Ishikawa (cell line): ENCODE measurements at regions not wholly inside any gene's neighbourhood (a gene's known extent, or its start where the extent isn't known, plus 50 kb on each side); places are given as distances from the start of the nearest gene placed in this dataset.

Experiments used
- CEBPB ChIP-seq: IDR thresholded peaks from 2 replicates; pipeline ENCODE4 v1.6.1; 2012
- CREB1 ChIP-seq: IDR thresholded peaks from 2 replicates; pipeline ENCODE4 v1.6.1; 2012; ENCODE audit warnings: low read depth
- EGR1 ChIP-seq: IDR thresholded peaks from 2 replicates; pipeline ENCODE4 v1.6.1; 2012
- EP300 ChIP-seq: IDR thresholded peaks from 2 replicates; pipeline ENCODE4 v1.6.1; 2012; ENCODE audit warnings: borderline replicate concordance
- FOXM1 ChIP-seq: IDR thresholded peaks from 2 replicates; pipeline ENCODE4 v1.6.1; 2012; ENCODE audit warnings: low read depth, borderline replicate concordance
- NFIC ChIP-seq: IDR thresholded peaks from 2 replicates; pipeline ENCODE4 v1.6.1; 2012
- RAD21 ChIP-seq: IDR thresholded peaks from 2 replicates; pipeline ENCODE4 v1.6.1; 2012; ENCODE audit warnings: low read depth
- TAF1 ChIP-seq: IDR thresholded peaks from 2 replicates; pipeline ENCODE4 v1.6.1; 2012; ENCODE audit warnings: low read depth, mild to moderate bottlenecking
- TCF12 ChIP-seq: IDR thresholded peaks from 2 replicates; pipeline ENCODE4 v1.6.1; 2012; ENCODE audit warnings: low read depth
- TEAD4 ChIP-seq: IDR thresholded peaks from 2 replicates; pipeline ENCODE4 v1.6.1; 2012
- YY1 ChIP-seq: IDR thresholded peaks from 2 replicates; pipeline ENCODE4 v1.6.1; 2012; ENCODE audit warnings: low read depth
- ZBTB7A ChIP-seq: IDR thresholded peaks from 2 replicates; pipeline ENCODE4 v1.6.1; 2012; ENCODE audit warnings: low read depth
- TF ChIP-seq, protein P1 (sequence below): IDR thresholded peaks from 2 replicates; pipeline ENCODE4 v1.6.1; 2012
- TF ChIP-seq, protein P2 (sequence below): IDR thresholded peaks from 2 replicates; pipeline ENCODE4 v1.6.1; 2012; ENCODE audit warnings: low read depth, mild to moderate bottlenecking
- TF ChIP-seq, protein P3 (sequence below): IDR thresholded peaks from 2 replicates; pipeline ENCODE4 v1.6.1; 2012

DNA sequence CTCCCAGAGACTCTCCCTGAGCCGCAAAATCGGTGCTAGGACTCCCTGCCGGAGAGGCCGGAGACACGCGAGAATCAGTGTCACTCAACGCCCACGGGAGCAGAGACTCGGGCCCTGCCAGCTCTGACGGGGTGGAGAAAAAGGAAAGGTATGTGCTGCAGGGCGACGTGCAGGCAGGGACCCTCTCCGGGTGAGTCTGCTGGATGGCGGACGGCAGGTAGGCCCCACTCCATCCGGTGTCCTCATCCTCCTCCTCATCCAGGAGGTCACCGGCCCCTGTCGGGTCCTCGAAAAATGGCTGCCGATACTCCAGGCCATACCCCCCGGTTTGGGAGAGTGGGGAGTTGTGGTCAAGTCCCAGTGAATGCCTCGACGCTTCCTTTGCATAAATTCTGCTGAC lies 110.7 kb downstream of the PMAIP1 start:
- TF ChIP-seq ZBTB7A (no peak), RAD21 (no peak), NFIC (no peak), TEAD4 (no peak), CEBPB (no peak), YY1 (no peak), TAF1 (no peak), EP300 (no peak), FOXM1 (no peak), CREB1 (no peak), EGR1 (no peak), TCF12 (no peak)
- TF ChIP-seq, protein P1, sequence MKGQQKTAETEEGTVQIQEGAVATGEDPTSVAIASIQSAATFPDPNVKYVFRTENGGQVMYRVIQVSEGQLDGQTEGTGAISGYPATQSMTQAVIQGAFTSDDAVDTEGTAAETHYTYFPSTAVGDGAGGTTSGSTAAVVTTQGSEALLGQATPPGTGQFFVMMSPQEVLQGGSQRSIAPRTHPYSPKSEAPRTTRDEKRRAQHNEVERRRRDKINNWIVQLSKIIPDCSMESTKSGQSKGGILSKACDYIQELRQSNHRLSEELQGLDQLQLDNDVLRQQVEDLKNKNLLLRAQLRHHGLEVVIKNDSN: no peak
- TF ChIP-seq, protein P2, sequence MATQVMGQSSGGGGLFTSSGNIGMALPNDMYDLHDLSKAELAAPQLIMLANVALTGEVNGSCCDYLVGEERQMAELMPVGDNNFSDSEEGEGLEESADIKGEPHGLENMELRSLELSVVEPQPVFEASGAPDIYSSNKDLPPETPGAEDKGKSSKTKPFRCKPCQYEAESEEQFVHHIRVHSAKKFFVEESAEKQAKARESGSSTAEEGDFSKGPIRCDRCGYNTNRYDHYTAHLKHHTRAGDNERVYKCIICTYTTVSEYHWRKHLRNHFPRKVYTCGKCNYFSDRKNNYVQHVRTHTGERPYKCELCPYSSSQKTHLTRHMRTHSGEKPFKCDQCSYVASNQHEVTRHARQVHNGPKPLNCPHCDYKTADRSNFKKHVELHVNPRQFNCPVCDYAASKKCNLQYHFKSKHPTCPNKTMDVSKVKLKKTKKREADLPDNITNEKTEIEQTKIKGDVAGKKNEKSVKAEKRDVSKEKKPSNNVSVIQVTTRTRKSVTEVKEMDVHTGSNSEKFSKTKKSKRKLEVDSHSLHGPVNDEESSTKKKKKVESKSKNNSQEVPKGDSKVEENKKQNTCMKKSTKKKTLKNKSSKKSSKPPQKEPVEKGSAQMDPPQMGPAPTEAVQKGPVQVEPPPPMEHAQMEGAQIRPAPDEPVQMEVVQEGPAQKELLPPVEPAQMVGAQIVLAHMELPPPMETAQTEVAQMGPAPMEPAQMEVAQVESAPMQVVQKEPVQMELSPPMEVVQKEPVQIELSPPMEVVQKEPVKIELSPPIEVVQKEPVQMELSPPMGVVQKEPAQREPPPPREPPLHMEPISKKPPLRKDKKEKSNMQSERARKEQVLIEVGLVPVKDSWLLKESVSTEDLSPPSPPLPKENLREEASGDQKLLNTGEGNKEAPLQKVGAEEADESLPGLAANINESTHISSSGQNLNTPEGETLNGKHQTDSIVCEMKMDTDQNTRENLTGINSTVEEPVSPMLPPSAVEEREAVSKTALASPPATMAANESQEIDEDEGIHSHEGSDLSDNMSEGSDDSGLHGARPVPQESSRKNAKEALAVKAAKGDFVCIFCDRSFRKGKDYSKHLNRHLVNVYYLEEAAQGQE: no peak
- TF ChIP-seq, protein P3, sequence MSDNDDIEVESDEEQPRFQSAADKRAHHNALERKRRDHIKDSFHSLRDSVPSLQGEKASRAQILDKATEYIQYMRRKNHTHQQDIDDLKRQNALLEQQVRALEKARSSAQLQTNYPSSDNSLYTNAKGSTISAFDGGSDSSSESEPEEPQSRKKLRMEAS: no peak

DNA sequence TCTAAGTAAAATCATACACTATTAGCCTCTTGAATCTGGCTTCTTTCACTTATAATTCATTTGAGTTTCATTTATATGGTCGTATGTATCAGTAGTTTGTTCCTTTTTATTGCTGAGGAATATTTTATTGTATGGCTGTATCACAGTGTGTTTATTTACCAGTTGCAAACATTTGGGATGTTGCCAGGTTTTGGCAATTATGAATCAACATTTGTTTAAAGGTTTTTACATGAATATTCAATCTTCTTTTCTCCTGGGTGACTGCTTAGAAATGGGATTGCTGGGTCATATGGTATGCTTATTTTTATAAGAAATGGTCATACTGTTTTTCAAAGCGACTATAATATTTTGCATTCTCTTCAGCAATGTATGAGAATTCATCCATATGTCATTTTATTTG lies 107.9 kb downstream of the PMAIP1 start:
- TF ChIP-seq NFIC (no peak), CREB1 (no peak), TCF12 (no peak), ZBTB7A (no peak), CEBPB (no peak), TAF1 (no peak), TEAD4 (no peak), FOXM1 (no peak), YY1 (no peak), EP300 (no peak), RAD21 (no peak), EGR1 (no peak)
- TF ChIP-seq, protein P3: no peak
- TF ChIP-seq, protein P2: no peak
- TF ChIP-seq, protein P1: no peak

DNA sequence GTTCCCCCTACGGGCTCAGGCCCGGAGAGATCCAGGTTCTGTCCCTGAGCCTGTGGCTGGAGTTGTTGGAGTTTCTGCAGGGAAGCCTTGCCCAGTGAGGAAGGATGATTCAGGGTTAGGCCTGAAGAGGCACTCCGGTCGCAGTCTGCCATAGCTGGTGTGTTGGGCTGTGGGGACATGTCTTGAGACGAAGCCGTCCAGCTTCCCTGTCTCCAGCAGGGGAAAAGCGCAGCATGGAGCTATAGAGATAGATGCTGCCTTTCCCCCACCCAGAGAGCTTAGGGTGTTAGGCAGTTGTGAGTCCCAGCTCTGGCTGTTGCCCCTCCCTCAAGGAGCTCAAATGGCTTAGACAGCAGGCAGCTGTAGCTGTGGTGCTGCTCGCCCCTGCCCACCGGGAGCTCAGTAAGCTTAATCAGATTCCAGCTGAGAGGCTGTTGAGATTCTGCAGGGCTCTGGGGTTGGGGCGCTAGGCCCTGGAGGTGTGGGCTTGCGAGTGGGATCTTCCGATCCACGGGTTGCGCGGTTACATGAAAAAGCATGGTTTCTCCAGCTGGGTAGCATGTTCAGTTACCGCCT lies 103.9 kb downstream of the PMAIP1 start:
- TF ChIP-seq TEAD4: no peak
- TF ChIP-seq TCF12: no peak
- TF ChIP-seq TAF1: no peak
- TF ChIP-seq EGR1: no peak
- TF ChIP-seq EP300: no peak
- no peak for TF ChIP-seq ZBTB7A
- no peak for TF ChIP-seq CEBPB
- TF ChIP-seq, protein P3: no peak
- TF ChIP-seq FOXM1: no peak
- no peak for TF ChIP-seq RAD21
- TF ChIP-seq, protein P2: no peak

DNA sequence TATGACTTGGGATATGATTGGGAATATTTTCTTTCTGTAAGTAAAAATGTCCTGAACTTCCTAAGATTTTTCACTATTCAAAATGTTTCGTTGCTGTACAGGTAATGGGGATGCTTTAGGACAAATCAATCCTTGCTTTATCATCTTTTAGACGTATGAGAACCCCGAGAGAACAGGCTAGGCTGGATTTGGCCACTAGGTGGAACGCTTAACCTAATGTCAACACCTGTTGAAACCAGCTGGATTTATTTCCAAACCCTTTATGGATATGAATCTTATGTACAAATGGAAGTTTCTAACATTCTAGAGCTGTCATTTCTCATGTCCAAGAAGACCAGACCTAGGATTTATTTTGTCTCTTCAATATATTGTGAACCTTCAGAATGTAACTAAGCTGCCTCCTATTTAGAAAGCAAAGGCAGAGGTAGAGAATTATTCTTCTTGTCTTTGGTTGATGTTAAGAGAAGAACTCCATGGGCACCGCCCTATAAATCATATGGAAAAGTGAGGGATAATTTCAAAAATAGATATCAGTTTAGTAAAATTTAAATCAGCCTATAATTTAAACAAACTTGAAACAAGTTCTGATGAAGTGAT lies 96.7 kb downstream of the PMAIP1 start:
- TF ChIP-seq, protein P2: no peak
- peak; percentile 75 for TF ChIP-seq RAD21
